C4-2B (cell line): ENCODE measurements at regions not wholly inside any gene's neighbourhood (a gene's known extent, or its start where the extent isn't known, plus 50 kb on each side); places are given as distances from the start of the nearest gene placed in this dataset.

Experiments used
- CTCF ChIP-seq: fragments of 450-650 bp; conservative IDR thresholded peaks from 2 replicates; pipeline ENCODE4 v1.5.1; 2017; ENCODE audit warnings: mild to moderate bottlenecking
- ZFX ChIP-seq: fragments of 450-650 bp; IDR thresholded peaks from 2 replicates; pipeline ENCODE4 v1.6.1; 2017

GRCh38 chr20:59495166-59495565 is 109.2 kb upstream of the PHACTR3 start:
- TF ChIP-seq CTCF = no peak
- no peak for TF ChIP-seq ZFX
